ENCODE measurements at regions not wholly inside any gene's neighbourhood (a gene's known extent, or its start where the extent isn't known, plus 50 kb on each side); places are given as distances from the start of the nearest gene placed in this dataset.
"Not testable (repeated sequence)": the region's sequence is repeated elsewhere in the genome, so short reads cannot be mapped to it uniquely, and the experiment has no call there.

GRCh38 chr16:25566183-25566582 lies 125.6 kb upstream of the HS3ST4 start:
- Histone ChIP-seq H3K27me3 (no peaks in the 10 kb centered on the region), H3K36me3 (no peaks in the 10 kb centered on the region), H3K4me3 (no peak overlapping the region), H3K4me1 (no peaks in the 10 kb centered on the region), H3K9me3 (no peaks in the 10 kb centered on the region), H3K27ac (no peak overlapping the region)
- TF ChIP-seq, protein P1, sequence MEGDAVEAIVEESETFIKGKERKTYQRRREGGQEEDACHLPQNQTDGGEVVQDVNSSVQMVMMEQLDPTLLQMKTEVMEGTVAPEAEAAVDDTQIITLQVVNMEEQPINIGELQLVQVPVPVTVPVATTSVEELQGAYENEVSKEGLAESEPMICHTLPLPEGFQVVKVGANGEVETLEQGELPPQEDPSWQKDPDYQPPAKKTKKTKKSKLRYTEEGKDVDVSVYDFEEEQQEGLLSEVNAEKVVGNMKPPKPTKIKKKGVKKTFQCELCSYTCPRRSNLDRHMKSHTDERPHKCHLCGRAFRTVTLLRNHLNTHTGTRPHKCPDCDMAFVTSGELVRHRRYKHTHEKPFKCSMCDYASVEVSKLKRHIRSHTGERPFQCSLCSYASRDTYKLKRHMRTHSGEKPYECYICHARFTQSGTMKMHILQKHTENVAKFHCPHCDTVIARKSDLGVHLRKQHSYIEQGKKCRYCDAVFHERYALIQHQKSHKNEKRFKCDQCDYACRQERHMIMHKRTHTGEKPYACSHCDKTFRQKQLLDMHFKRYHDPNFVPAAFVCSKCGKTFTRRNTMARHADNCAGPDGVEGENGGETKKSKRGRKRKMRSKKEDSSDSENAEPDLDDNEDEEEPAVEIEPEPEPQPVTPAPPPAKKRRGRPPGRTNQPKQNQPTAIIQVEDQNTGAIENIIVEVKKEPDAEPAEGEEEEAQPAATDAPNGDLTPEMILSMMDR (IDR thresholded peaks at IDR 0.05) = no peak
- intact Hi-C loops (cut with DNase I) = no loop called here
- DNase-seq = no peak
- no peak for ATAC-seq

DNA sequence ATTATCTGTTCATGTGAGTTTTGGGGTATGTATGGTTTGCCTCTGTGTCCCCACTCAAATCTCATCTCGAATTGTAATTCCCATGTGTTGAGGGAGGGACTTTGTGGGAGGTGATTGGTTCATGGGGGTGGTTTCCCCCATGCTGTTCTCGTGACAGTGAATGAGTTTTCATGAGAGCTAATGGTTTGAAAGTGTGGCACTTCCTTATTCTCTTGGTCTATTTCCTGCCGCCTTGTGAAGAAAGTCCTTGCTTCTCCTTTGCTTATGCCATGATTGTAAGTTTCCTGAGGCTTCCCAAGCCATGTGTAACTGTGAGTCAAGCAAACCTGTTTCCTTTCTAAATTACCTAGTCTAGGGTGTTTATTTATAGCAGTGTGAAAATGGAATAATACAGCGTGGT lies 128.1 kb upstream of the HS3ST4 start:
- H3K4me1 ChIP-seq = no peaks in the 10 kb centered on the region
- no peak overlapping the region for H3K4me3 ChIP-seq
- H3K9me3 ChIP-seq = no peaks in the 10 kb centered on the region
- no peak overlapping the region for H3K27ac ChIP-seq
- TF ChIP-seq, protein P1 (IDR thresholded peaks at IDR 0.05) = no peak
- no peaks in the 10 kb centered on the region for H3K27me3 ChIP-seq
- no peaks in the 10 kb centered on the region for H3K36me3 ChIP-seq
- intact Hi-C loops (cut with DNase I) = no loop called here
- no peak for ATAC-seq
- no peak for DNase-seq

- H3K4me3 ChIP-seq; H3K27me3 ChIP-seq; DNase-seq; ATAC-seq; H3K9me3 ChIP-seq; H3K27ac ChIP-seq; H3K36me3 ChIP-seq; H3K4me1 ChIP-seq; intact Hi-C loops (cut with DNase I): not testable (repeated sequence)
These were observed 130.0 kb upstream of the HS3ST4 start for GRCh38 chr16:25561723-25562122.

GRCh38 chr16:25556968-25557312 lies 134.8 kb upstream of the HS3ST4 start:
- H3K27ac ChIP-seq; ATAC-seq; H3K9me3 ChIP-seq; DNase-seq; intact Hi-C loops (cut with DNase I); H3K4me1 ChIP-seq; H3K27me3 ChIP-seq; H3K4me3 ChIP-seq; H3K36me3 ChIP-seq: not testable (repeated sequence)

DNA sequence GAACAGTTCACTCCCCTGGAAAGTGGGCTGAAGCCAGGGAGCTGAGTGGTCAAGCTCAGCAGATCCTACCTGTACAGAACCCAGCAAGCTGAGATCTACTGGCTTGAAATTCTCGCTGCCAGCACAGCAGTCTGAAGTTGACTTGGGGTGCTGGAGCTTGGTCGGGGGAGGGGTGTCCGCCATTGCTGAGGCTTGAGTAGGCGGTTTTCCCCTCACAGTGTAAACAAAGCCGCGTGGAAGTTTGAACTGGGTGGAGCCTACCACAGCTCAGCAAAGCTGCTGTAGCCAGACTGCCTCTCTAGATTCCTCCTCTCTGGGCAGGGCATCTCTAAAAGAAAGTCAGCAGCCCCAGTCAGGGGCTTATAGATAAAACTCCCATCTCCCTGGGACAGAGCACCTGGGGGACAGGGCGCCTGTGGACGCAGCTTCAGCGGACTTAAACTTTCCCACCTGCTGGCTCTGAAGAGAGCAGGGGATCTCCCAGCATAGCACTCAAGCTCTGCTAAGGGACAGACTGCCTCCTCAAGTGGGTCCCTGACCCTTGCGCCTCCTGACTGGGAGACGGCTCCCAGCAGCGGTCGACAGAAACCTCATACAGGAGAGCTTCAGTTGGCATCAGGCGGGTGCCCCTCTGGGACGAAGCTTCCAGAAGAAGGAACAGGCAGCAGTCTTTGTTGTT lies 135.3 kb upstream of the HS3ST4 start:
- intact Hi-C loops (cut with DNase I); H3K36me3 ChIP-seq; H3K9me3 ChIP-seq; H3K4me3 ChIP-seq; H3K4me1 ChIP-seq; ATAC-seq; DNase-seq; H3K27ac ChIP-seq; H3K27me3 ChIP-seq: not testable (repeated sequence)

- no peak for DNase-seq
- Histone ChIP-seq H3K9me3 (no peaks in the 10 kb centered on the region), H3K27me3 (no peaks in the 10 kb centered on the region), H3K27ac (no peak overlapping the region), H3K4me3 (no peak overlapping the region), H3K36me3 (no peaks in the 10 kb centered on the region), H3K4me1 (no peaks in the 10 kb centered on the region)
- TF ChIP-seq, protein P1 (IDR thresholded peaks at IDR 0.05) = no peak
- ATAC-seq = no peak
- intact Hi-C loops (cut with DNase I) = no loop called here
These were observed 137.9 kb upstream of the HS3ST4 start for GRCh38 chr16:25553711-25554436.

DNA sequence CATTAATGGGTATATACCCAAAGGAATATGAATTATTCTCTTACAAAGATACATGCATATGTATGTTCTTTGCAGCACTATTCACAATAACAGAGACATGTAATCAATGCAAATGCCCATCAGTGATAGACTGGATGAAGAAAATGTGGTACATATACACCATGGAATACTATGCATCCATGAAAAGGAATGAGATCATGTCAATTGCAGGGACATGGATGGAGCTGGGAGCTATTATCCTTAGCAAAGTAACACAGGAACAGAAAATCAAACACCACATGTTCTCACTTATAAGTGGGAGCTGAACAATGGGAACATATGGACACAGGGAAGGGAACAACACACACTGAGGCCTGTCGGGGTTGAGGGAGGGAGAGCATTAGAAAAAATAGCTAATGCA lies 141.1 kb upstream of the HS3ST4 start:
- intact Hi-C loops (cut with DNase I) = no loop called here
- no peak overlapping the region for H3K4me3 ChIP-seq

More for the DNA sequence above, 141.1 kb upstream of the HS3ST4 start:
- Histone ChIP-seq H3K4me1 (no peaks in the 10 kb centered on the region), H3K27me3 (no peaks in the 10 kb centered on the region), H3K36me3 (no peaks in the 10 kb centered on the region), H3K9me3 (no peaks in the 10 kb centered on the region), H3K27ac (no peak overlapping the region)
- no peak for DNase-seq
- TF ChIP-seq, protein P1 (IDR thresholded peaks at IDR 0.05) = no peak
- no peak for ATAC-seq
